NCI-H2171 (cell line): ENCODE measurements at regions not wholly inside any gene's neighbourhood (a gene's known extent, or its start where the extent isn't known, plus 50 kb on each side); places are given as distances from the start of the nearest gene placed in this dataset.
A peak's percentile ranks its signal among the peaks of the same experiment; 100 is the strongest.
"Not testable (repeated sequence)": the region's sequence is repeated elsewhere in the genome, so short reads cannot be mapped to it uniquely, and the experiment has no call there.

Experiments
- DNase-seq: peaks from one replicate; lab custom pipeline; 2025; lab: John Stamatoyannopoulos, UW

- no peak for DNase-seq
Observed at GRCh38 chr10:83986800-83987199, 152.5 kb upstream of the GHITM start.

DNA sequence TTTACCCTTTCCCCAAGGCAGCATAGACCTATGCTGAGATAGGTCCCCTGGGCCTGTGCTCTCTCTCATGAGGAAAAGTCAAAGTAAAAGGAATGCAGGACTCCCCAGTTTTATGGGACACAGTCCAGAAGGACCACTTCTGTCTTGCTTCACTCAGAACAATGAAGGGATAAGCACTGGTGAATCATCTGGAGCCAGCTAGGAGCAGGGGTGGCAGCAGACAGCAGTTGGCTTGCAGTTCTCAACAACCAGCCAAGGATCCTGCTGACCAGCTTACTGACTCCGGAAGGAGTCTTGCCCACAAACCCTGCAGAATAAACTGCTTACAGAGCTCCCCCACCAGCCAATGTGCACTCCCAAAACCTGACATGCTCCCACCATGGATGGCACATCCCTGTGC lies 152.1 kb upstream of the GHITM start:
- no peak for DNase-seq

DNA sequence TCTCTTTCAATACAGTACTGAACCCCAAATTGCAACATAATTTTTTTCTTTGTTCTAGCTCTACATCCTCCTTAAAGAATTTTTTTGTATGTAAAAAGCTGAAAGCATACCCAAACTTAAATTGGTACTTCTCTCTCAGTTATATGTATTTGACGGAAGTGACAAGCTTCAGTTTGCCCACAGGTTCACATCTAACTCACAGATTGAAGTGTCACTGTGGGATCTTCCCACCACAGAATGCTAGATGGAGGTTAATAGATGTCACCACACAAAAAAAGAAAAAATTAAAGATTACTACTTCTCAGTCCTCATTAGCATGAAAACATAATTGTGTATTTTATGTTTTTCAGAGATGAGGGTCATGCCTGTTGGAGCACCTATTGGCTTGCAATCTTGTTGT lies 150.9 kb upstream of the GHITM start:
- DNase-seq = no peak

- no peak for DNase-seq
Observed at GRCh38 chr10:83990126-83990525, 149.2 kb upstream of the GHITM start.

GRCh38 chr10:83991986-83992753 lies 147.1 kb upstream of the GHITM start:
- no peak for DNase-seq

DNA sequence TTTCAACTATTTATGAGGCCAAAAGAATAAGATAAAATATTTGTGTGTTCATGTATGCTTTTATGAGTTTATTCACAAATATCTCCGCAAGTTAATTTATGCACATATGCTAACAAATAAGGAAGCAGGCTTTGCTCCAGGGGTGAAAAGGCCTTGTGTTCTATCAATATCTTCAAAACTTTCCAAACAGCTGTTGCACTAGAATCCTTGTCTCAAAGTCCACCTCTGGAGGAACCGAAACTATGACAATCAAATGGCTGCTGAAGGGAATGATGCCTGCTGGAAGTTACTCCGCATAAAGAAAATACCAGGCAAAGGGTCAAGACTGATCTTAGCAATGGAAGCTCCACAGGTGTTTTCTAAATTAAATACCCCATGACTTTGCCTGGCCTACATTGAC lies 145.0 kb upstream of the GHITM start:
- DNase-seq = no peak

- DNase-seq = peak; percentile 40
Observed at GRCh38 chr10:83995738-83996331, 143.5 kb upstream of the GHITM start.

GRCh38 chr10:84004221-84004620 lies 135.1 kb upstream of the GHITM start:
- no peak for DNase-seq

DNA sequence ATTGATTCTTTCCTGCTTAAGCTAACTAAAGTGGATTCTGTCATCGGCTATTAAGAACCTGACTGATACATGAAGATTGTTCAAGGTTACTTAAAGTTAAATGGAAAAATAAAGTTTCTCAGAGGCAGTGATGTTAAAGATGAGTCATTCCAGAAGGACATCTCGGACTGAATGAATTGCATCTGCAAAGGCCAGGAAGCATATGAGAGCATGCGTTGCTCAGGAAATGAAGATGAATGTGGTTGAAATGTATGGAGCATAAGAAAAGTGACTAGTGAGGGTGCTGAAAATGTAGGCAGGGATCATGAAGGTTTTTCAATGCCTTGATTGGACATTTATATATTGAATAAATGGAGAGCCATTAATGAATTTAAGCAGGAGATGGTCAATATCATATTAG lies 133.9 kb upstream of the GHITM start:
- DNase-seq = no peak

DNA sequence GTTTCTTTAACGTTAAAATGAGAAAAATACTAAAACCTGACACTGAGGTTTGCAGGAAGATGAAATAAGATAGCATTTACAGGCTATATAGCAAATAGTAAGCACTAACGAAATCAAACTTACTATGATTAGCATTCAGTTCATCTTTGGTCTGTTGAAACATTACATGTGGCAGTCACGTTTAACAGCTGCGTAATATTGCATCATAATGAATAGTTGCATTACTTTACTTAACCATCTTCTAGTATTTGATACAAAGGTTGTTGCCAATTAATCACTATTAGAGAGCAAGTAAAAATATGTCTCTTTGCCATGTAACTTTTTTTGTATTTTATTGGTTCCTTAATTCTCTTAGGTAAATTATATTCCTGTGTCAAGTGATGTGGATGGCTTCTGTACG lies 131.8 kb upstream of the GHITM start:
- DNase-seq = no peak

GRCh38 chr10:84008878-84009277 lies 130.4 kb upstream of the GHITM start:
- no peak for DNase-seq

DNA sequence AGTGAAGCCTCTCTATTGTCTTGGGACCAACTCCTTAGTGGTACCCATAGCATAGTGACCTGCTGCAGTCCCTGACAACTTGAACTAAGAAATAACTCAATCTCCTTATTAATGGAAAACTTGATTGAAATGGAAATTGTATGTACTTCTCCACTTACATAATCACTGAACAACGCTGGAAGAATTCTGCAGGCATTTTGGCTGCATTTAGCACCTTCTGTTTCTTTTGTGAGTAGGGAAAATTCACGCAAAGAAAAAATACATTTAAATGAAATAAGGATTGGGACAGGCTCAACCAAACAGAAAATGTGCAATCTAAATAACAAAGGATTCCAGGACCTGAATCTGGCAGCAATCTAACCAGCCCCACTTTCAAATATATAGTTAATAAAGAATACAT lies 126.9 kb upstream of the GHITM start:
- no peak for DNase-seq

DNA sequence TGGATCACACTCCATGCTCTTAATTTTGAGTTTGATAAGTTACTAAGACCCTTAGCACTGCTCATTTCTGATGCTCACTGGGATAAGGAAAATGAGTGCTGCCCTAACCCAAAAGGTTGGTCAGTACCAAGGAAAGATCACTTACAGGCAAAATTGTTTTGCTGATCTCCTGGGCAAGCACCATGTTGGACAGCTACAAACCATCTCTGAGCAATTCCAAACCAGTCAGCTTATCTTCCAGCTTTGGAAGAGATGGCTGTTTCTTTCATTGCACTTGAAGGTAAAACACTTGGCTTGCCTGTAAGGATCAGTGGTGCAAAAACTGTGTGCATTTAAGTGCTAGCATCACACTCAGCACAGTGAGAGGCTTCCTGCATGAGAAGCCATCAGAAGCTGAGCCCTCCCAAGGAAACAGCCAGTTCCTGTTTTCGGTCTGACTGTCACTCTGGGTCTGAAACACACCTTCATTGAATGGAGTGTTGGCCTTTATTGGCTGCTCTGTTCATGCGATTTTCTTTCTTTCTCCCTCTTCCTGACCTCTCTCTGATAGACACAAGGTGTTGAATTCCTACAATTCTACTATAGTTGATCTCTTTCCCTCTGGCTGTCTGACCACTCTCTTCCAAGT lies 126.4 kb upstream of the GHITM start:
- DNase-seq = no peak

DNA sequence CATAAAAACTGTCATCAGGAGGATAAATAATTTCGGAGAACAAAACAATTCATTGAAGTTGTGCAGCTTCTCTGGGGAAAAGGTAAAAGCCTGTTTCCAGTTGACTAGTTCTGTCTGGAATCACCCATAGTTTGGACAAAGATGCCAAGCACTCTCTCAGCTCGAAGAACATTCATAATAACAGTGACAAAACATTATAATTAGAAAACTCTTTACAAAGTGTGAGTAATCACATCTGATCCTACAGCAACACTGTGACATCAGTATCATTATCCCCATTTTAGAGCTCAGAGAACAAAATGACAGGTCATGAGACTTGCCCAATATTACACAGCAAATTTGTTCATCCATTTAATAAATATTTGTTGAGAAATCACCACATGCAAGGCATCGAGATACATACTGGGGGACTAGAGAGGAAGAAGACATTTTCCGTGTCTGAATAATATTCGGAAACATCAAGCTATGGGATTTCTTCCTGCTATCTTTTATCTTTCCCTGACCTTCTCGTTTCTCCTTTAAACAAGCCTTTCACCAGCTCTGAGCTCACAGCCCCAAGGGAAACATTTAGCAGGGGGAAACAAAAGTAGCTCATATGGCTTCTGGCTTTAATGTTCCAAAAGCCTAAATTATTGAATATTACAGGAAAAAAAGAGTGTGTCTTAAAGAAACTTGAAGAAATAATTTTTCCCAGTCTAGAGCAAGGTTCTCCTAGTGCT lies 123.3 kb upstream of the GHITM start:
- no peak for DNase-seq

DNA sequence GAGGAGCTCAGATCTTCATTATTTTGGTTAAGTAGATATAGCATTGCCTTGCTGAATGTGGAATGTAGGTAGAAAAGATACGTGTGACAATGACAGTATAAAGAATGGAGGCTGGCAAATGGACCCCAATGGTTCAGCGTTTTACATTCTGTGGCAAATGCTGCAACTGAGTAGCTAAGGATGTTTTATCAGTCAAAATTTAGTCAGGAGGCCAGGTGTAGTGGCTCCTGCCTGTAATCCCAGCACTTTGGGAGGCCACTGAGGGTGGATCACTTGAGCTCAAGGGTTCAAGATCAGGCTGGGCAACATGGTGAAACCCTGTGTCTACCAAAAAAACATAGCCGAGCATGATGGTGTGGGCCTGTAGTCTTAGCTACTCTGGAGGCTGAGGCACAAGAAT lies 120.5 kb upstream of the GHITM start:
- DNase-seq = no peak

- DNase-seq = not testable (repeated sequence)
Observed at GRCh38 chr10:84019854-84020458, 119.4 kb upstream of the GHITM start.

DNA sequence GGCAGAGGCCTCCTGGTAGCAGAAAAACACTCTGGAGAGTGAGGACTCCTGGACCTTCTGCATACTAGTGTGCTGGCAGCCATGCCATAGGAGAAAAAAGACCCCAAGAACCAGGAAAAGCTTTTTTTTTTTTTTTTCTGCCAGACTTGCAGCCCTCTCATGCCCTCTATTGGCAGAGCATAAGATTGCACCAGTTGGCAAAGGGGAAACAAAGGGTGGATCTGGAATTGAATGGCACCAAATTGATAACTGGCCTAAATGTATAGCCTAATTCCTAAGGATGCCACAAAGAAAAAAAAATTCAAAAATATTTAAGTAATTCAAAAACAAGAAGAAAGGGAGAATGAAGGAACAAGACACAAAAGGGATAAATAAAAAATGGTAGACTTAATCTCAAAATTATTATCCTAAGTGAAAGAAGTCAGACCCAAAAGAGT lies 112.5 kb upstream of the GHITM start:
- peak; percentile 26 for DNase-seq

DNA sequence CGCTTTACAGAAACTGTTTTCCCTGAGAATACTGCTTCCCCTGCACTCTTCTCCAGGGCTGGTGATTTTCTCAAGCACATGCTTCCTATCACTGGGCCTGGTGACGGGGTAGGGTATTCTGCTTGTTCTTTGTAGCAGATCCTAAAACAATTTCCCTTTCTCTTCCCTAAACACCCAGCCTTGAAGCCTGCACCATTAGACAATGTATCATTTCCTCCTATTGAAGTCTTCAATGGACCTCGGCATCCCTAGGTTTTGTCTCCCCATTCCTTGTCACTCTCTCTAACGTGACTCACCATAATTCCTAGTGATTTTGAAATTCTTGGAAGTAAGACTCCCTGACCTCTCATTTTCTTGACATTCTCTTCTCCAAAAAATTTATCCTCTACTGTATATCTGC lies 109.5 kb upstream of the GHITM start:
- no peak for DNase-seq

DNA sequence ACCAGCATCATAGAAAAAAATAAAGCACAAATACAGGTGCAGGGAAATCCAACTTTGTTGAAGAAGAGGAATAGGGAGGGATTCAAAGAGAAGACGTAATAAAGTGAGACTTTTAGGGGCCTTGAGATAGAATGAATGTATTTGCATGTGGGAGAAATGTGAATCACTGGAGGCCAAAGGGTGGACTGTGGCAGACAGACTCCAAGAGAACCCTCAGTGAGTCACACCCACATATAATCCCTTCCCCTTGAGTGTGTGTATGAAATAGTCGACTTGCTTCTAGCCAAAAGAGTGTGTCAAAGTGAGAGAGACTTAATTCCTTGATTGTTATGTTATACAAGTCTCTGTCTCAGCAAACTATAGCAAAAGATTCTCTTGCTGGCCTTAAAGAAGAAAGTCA lies 101.3 kb upstream of the GHITM start:
- no peak for DNase-seq

GRCh38 chr10:84039957-84040356 lies 99.4 kb upstream of the GHITM start:
- no peak for DNase-seq

DNA sequence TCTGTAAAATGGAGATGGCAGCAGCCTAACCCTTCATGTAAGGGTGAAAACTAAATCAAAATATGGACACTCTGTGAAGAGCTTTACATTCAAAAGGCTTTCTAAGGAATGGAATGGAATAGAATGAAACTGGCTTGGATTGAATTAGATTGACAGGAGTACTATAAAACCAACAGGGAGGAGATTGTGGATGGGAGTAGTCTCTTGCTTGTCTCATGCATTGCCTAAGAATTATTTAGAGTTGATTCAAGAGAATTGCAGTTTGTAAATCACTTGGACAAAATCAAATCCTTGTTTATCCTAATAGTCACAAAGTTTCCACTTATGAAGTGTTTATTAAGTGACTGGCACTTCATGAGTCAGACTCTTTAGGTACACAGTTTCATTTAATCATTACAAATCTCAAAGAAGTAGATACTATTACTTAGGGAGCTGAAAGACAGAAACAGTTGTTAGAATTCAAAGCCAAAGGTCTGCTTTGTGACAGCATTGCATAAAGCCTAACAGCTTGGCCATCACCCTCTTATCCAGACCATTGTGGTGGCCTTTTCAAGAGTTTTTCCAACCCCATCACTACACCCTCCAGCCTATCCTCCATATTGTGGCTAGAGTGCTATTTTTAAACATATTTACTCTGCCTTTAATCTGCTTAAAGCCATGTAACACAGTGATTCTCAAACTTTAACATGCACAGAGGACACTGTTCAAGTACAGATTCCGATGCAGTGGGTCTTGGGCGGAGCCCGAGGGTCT lies 91.9 kb upstream of the GHITM start:
- no peak for DNase-seq

DNA sequence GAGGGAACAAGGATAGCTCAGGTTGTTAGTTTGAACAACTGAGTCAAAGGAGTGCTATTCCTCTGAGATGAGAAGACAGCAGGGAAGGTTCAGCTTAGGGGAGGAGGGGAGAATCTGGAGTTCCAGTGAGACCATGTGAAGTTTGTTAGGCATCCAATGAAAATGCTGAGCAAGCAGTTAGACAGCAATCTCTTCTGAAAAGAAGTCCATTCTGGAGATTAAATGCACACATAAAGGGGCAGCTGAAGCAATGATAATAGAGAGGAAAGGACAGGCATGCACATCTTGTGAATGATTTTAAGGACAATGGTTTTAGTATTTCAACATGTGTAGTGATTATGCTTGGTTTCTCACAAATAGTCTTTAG lies 89.7 kb upstream of the GHITM start:
- no peak for DNase-seq
